ENCODE measurements at regions not wholly inside any gene's neighbourhood (a gene's known extent, or its start where the extent isn't known, plus 50 kb on each side); places are given as distances from the start of the nearest gene placed in this dataset.

DNA sequence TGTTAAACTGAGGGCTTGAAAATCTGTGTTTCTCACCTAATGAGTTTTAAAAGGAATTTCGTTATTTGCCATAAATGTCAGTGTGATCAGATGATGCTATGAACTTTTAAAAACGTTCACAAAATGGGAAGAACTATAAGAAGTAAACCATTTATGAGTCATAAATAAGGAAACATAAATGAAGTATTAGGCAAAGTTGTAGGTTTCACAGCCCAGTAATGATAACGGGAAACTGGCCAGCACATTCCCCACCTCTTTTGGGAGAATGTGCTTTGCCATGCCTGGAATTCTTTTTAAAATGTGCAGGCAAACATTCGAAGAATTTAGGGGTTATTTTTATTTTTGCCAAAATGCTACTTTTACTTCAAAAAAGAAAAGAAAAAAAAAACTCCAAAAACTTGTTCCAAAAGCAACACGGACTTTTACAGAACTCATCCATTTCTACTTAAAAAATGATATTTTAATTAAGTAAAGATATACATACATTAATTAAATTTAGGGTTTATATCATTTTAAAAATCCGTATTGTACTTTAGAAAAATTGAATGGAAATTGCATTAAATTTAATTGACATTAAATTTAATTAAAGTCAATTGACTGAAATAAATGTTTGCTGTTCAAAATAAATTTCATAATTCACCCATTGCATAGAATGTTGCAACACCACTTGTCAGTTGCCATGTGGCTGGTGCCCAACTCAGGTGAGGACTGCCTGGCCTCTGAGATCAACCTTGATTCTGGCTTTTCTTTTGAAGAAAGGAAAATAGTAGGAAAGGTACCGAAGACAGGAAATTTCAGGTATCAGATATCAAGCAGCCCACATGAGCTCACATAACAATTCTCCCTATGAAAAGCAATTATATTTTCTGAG is 1198.5 kb downstream of the EFNB2 start:
- no peak overlapping the region for H3K4me3 ChIP-seq (ENCODE audit: low read depth, poor library complexity, severe bottlenecking)
- WGBS, 2 donors: 61 to 65% methylated on average over 7 of the region's 7 CpGs
- TF ChIP-seq POLR2A (IDR thresholded peaks at IDR 0.05): no peak
- TF ChIP-seq, protein P1, sequence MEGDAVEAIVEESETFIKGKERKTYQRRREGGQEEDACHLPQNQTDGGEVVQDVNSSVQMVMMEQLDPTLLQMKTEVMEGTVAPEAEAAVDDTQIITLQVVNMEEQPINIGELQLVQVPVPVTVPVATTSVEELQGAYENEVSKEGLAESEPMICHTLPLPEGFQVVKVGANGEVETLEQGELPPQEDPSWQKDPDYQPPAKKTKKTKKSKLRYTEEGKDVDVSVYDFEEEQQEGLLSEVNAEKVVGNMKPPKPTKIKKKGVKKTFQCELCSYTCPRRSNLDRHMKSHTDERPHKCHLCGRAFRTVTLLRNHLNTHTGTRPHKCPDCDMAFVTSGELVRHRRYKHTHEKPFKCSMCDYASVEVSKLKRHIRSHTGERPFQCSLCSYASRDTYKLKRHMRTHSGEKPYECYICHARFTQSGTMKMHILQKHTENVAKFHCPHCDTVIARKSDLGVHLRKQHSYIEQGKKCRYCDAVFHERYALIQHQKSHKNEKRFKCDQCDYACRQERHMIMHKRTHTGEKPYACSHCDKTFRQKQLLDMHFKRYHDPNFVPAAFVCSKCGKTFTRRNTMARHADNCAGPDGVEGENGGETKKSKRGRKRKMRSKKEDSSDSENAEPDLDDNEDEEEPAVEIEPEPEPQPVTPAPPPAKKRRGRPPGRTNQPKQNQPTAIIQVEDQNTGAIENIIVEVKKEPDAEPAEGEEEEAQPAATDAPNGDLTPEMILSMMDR (IDR thresholded peaks at IDR 0.05): no peak
- intact Hi-C loops (cut with DNase I; ENCODE audit: low total_unique reads): no loop called here
- no peak for DNase-seq (ENCODE audit: low spot score in 2 of 2)

DNA sequence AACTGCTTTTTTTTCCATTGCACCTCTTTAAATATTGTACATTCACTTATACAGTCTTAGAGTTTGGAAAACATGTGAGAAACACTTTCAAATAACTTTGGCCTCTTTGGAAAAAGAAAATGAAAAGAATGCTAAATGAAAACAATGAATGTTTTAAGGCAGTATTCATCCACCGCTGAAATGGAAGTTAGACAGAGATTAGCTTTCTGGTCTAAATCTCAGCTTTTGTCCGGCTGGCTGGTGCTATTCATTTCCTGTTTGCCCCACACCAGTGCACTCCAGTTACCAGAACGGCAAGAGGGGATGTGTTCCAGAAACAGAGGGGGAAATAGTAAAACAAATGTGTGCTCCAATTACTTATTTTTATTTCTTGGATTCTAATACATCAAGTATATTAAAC is 1201.3 kb downstream of the EFNB2 start:
- WGBS, 2 donors: 61 to 66% methylated on average over 3 of the region's 3 CpGs
- no peak for DNase-seq (ENCODE audit: low spot score in 2 of 2)
- TF ChIP-seq, protein P1 (IDR thresholded peaks at IDR 0.05): no peak
- no peak for TF ChIP-seq POLR2A (IDR thresholded peaks at IDR 0.05)
- intact Hi-C loops (cut with DNase I; ENCODE audit: low total_unique reads): no loop called here
- no peak overlapping the region for H3K4me3 ChIP-seq (ENCODE audit: low read depth, poor library complexity, severe bottlenecking)

DNA sequence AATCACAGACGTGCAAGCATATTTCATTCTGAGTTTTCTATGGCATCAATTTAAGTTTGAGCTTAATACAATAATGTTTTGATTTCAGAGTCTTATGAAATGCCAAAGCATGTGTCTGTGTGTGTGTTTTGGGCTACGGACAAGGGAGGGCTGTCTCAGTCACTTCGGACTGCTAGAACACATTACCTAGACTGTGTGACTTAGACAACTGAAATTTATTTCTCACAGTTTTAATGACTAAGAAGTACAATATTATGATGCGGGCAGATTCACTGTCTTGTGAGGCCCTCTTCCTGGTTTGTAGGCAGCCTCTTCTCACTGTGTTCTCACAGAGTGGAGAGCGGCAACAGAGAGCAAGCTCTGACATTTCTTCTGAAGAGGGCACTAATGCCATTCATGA is 1202.0 kb downstream of the EFNB2 start:
- DNase-seq (ENCODE audit: low spot score in 2 of 2): no peak
- TF ChIP-seq, protein P1 (IDR thresholded peaks at IDR 0.05): no peak
- no peak for TF ChIP-seq POLR2A (IDR thresholded peaks at IDR 0.05)
- intact Hi-C loops (cut with DNase I; ENCODE audit: low total_unique reads): no loop called here
- no peak overlapping the region for H3K4me3 ChIP-seq (ENCODE audit: low read depth, poor library complexity, severe bottlenecking)
- WGBS, 2 donors: 79 to 83% methylated on average over 5 of the region's 5 CpGs

DNA sequence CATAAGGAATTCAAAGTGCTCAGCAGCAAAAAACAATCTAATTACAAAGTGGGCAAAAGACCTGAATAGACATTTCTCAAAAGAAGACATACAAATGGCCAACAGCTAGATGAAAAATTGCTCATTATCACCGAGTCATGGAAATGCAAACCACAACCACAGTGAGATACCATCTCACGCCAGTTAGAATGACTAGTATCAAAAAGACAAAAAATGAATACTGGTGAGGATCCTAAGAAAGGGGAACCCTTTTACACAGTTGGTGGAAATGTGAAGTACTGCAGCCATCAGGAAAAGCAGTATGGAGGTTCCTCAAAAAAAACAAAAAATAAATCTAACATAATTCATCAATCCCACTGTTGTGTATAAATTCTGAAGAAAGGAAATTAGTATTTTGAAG is 1206.1 kb downstream of the EFNB2 start:
- intact Hi-C loops (cut with DNase I; ENCODE audit: low total_unique reads): no loop called here
- H3K4me3 ChIP-seq (ENCODE audit: low read depth, poor library complexity, severe bottlenecking): no peak overlapping the region
- DNase-seq (ENCODE audit: low spot score in 2 of 2): no peak
- WGBS, 2 donors: 87 to 93% methylated on average over 2 of the region's 2 CpGs
- no peak for TF ChIP-seq POLR2A (IDR thresholded peaks at IDR 0.05)
- TF ChIP-seq, protein P1 (IDR thresholded peaks at IDR 0.05): no peak

DNA sequence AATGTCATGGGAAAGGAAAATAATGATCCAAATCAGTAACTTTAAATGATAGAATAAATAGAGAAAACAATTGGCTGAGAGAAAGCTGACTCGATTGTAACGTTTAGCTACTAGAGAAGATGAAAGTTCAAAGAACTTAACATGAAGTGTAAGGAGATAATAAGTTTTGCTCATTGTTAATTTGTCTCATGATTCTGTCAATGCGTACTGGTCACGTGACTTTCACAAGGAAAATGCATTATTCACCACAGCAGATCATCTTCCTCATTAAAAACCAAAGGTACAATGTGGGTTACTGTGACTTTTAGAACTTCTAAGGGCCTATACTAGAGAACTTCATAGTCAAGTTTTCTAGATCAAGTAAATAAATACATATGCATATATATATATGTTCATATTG is 1207.2 kb downstream of the EFNB2 start:
- intact Hi-C loops (cut with DNase I; ENCODE audit: low total_unique reads): no loop called here
- TF ChIP-seq, protein P1 (IDR thresholded peaks at IDR 0.05): no peak
- no peak for TF ChIP-seq POLR2A (IDR thresholded peaks at IDR 0.05)
- 90% methylated on average over 4 of the region's 4 CpGs for WGBS, 2 donors

More for the DNA sequence above, 1207.2 kb downstream of the EFNB2 start:
- H3K4me3 ChIP-seq (ENCODE audit: low read depth, poor library complexity, severe bottlenecking): no peak overlapping the region
- no peak for DNase-seq (ENCODE audit: low spot score in 2 of 2)

All from lower leg skin (tissue), 4 donors.